Epithelial cell of esophagus (primary cell): ENCODE measurements at regions not wholly inside any gene's neighbourhood (a gene's known extent, or its start where the extent isn't known, plus 50 kb on each side); places are given as distances from the start of the nearest gene placed in this dataset.
A peak's percentile ranks its signal among the peaks of the same experiment; 100 is the strongest.

Experiments
- DNase-seq: peaks from one replicate; pipeline ENCODE4 v3.0.0; 2010; ENCODE audit warnings: low read depth
- H3K4me3 ChIP-seq: 2 replicates; pipeline ENCODE4 v1.5.1; 2011; ENCODE audit warnings: mild to moderate bottlenecking, low read length, control low read depth
- CTCF ChIP-seq: IDR thresholded peaks from 2 replicates; pipeline ENCODE4 v1.5.1; 2011; ENCODE audit warnings: low read depth, mild to moderate bottlenecking, low read length, control low read depth, inconsistent platforms; ENCODE audit not compliant: insufficient read depth; ENCODE audit errors: missing control alignments

DNA sequence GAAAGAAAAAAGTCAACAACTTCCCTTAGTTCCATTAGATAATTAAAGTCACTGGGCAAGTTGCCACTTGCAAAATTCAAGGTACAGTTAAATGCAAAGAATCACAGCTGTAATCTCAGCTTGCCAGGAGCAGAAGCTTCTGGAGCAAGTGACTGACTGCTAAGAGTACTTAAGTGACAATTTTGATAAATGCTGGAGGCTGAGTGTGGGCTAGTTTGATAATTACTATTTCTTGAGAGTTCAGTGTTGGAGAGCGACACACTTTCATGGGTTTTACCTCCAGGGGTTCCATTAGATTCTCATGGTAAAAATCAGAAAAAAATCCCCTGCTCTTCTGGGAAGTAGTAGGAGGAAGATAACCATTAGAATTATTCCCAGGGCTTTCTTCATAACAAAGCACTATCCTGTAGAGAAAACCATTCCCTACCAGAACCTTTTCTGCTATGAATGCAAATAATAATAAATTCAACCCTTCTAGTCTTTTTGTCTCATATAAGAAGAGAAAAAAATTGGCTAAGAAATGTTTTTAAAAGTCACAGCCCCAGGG, 486.3 kb downstream of the POM121L12 start:
- peak; percentile 25 for DNase-seq
- TF ChIP-seq CTCF, result no peak
- no peak overlapping the region for H3K4me3 ChIP-seq

GRCh38 chr7:53539558-53539957, 504.1 kb downstream of the POM121L12 start:
- H3K4me3 ChIP-seq, result no peak overlapping the region
- TF ChIP-seq CTCF, result no peak
- DNase-seq, result no peak

DNA sequence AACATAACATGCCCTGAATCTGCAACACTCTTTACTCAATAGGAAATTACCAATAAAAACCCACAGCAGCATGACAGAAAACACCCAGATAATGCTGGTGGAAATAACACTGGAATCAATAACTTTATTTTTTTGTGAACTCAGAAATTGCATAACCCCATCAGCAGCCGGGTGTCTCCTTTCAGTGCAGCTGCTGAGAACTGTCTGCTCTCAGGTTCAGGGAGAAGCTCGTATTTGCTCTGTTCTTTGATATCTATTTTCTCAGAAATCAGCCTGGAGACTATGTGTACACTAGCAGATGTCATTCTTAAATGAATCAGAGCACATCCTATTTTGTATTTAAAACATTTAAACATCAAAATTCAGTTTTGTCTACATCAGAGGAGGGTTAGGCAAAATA, 506.0 kb downstream of the POM121L12 start:
- no peak for TF ChIP-seq CTCF
- no peak overlapping the region for H3K4me3 ChIP-seq
- DNase-seq, result no peak

GRCh38 chr7:53542157-53542556, 506.7 kb downstream of the POM121L12 start:
- H3K4me3 ChIP-seq, result no peak overlapping the region
- DNase-seq, result no peak
- TF ChIP-seq CTCF, result no peak
